Central memory CD4-positive, alpha-beta T cell (primary cell): ENCODE measurements at regions not wholly inside any gene's neighbourhood (a gene's known extent, or its start where the extent isn't known, plus 50 kb on each side); places are given as distances from the start of the nearest gene placed in this dataset.
"Not testable (repeated sequence)": the region's sequence is repeated elsewhere in the genome, so short reads cannot be mapped to it uniquely, and the experiment has no call there.

Experiments used
- DNase-seq: peaks from one replicate; pipeline ENCODE4 v3.0.0; 2022

- not testable (repeated sequence) for DNase-seq
Observed at GRCh38 chr16:18148132-18148531, 188.4 kb downstream of the NPIPA8 start.

DNA sequence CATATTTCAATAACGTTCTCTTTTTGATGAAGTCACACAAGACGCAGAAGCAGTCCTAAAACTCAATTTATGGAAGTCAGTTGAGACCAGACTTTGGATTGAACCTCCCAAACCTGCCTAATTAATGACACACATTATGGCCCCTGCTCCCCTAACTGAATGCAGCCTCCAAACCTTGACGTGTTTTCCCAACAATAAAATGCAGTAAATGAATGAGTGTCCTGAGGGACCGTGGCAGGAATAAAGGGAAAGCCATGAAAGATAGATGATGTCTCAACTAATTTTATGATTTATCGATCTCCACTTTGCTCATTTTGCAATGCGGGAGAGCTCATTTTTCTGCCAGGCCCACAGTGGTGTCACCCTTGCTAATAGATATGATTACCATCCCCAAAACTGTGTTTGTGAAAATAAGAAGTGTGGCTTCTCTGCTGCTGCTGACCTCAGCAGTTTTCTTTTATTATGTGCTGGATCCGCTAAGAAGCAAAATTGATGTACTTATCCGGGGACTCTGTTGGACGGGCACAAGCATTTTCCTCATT is 189.9 kb downstream of the NPIPA8 start:
- DNase-seq, result not testable (repeated sequence)

GRCh38 chr16:18142066-18142465 is 194.5 kb downstream of the NPIPA8 start:
- not testable (repeated sequence) for DNase-seq

DNA sequence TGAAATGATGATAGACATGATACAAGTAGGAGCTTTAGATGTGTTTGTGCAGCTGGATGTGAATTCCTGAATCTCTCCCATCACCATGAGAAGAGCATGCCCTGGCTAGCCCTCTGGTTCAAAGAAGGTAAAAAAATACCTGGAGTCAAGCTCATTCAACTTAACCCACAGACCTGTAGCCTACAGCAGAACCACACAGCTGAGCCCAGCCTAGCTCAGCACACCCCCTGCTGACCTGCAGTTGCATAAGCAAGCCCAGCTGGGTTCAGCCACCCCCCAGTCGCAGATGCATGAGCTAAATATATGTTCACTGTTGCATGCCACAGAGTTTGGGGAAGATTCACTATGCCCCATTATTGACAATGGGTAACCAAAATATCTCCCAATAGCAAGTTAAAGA is 200.2 kb downstream of the NPIPA8 start:
- not testable (repeated sequence) for DNase-seq

GRCh38 chr16:18135024-18135423 is 201.5 kb downstream of the NPIPA8 start:
- DNase-seq, result not testable (repeated sequence)

GRCh38 chr16:18131587-18131986 is 204.9 kb downstream of the NPIPA8 start:
- not testable (repeated sequence) for DNase-seq

- not testable (repeated sequence) for DNase-seq
Observed at GRCh38 chr16:18130478-18131120, 205.9 kb downstream of the NPIPA8 start.

GRCh38 chr16:18127033-18127432 is 209.5 kb downstream of the NPIPA8 start:
- not testable (repeated sequence) for DNase-seq

DNA sequence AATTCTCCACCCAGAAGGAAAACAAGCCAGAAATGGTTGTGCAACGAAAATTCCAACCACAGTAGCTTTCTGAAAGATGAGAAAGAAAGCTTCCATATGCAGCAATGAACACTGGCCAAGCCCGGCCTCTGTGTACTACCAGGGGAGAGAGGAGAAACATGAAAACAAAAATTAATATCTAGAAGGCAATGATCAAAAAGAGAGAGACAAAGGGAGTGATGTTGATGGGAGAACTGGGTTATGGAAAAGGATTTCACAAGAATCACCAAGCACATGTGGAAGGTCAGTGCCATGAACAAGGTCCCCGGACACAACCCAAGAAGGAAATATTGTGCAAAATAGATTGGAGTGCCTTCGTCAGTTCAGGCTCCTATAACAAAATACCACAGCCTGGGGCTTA is 217.4 kb downstream of the NPIPA8 start:
- not testable (repeated sequence) for DNase-seq

DNA sequence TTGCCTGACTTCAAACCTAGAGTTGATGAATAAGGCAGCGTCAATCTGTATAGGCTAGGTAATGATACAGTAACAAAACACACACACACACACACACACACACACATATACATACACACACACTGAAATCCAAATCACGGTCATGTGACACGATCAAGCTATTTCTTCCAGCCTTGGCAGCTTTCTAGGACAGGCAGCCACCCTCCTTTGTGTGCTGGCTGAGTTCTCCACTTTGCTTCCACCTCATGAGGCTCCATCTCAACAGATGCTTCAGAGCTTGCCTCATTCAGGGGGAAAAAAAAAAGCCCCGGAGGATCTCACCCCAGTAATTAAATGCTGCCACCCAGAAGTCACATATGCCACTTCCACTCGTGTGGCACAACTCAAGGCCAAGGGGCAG is 217.9 kb downstream of the NPIPA8 start:
- not testable (repeated sequence) for DNase-seq

DNA sequence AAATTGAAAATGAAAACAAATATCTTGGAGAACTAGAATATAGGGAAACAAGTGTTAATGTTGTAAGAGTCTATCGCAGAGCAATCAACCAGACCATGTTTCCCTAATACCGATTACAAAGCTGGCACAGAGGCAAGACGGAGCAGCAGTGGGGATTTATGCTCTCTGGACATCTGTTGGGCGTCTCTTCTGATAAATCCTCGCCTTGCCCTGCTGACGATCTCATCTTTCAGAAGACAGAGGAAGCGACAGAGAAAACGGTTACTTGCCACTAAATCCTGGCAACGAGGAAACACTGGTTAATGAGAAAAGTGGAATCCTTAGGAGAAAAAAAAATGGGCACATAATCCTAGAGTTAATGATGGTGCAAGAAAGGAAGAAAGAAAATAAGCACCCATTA is 218.5 kb downstream of the NPIPA8 start:
- not testable (repeated sequence) for DNase-seq

GRCh38 chr16:18104412-18104811 is 232.1 kb downstream of the NPIPA8 start:
- not testable (repeated sequence) for DNase-seq

- DNase-seq, result not testable (repeated sequence)
Observed at GRCh38 chr16:18101077-18101476, 235.5 kb downstream of the NPIPA8 start.

DNA sequence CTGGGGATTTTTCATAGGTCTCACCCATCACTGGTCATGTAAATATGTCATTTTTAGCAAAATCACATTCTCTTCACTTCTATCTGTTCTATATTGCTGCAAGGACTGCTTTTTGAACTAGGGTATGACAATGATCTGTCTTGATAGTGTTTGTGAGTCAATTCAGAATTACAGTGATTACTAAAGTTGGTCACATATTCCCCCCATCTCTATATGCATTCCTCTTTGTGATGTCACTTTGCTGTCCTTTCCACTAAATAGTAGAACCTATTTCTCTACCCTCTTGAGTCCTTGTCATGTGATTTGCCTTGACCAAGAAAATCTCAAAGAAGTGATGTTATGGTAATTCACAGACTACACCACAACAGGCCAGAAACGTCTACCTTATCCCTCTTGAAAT is 243.9 kb downstream of the NPIPA8 start:
- not testable (repeated sequence) for DNase-seq

DNA sequence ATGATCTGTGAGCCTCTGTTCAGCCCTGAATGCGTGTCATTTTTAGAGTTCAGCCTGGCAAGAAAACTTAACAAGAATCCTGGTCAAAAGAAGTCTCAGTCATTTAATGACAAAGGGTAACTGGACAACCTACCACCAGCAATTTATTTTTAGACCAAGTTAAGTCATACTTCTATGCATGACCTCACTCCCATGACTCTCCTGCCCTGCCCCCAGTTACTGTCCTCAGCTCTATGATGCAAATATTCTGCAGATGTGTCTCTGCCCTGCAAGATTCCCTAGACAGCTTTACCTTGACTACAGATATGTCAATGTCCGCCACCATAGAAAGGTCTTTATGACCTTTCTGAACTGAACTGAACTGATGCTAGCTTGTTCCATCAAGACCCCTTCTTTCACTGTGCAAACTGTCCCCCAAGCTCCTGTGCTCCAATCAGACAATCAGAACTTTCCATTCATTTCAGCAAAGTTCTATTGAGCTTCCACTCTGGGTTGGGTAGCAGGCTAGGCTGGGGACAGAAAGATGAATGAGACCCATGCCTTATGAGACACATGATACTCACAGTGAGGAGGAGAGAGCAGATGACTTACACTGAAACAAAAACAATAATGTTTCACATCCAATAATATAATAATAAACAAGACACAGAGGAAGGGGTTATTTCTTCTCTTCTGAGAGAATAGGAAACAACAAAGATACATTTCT is 255.7 kb downstream of the NPIPA8 start:
- not testable (repeated sequence) for DNase-seq

DNA sequence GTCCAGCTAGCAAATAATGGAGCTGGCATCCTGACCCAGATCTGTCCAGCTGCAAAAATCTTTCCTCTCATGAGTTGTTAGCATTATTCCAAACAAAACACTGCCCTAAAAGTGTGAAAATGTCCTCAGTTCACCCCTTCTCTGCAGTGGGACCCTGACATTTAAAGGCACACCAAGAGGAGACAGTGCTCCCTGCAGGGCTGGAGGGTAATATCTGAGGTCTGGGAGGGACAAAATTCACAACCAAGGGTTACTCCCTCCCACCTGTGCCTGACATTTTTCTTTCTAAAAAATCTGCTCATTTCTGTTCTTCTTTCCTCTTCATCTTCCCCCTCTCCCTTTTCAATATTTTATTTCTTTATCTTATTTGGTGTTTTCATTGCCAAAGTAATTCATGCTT is 258.6 kb downstream of the NPIPA8 start:
- DNase-seq, result not testable (repeated sequence)

- DNase-seq, result no peak
Observed at GRCh38 chr16:18072161-18072560, 264.4 kb downstream of the NPIPA8 start.

DNA sequence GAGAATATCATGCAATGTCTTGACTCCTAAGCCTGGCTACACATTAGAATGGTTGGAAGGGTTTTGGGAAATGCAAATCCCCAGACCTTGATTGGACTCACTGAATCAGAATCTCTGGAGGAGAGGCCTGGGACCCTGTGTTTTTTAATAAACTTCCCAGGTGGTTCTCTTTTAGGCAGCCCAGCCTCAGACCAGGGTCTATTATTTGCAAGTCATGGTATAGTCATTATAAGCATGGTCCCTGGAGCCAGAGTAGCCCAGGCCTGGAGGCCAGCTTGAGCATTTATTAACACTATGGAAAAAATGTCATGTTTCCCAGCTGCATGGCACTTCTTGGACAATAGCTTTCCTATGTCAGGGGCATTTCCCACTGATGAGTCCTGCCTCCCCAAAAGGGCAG is 266.9 kb downstream of the NPIPA8 start:
- no peak for DNase-seq

DNA sequence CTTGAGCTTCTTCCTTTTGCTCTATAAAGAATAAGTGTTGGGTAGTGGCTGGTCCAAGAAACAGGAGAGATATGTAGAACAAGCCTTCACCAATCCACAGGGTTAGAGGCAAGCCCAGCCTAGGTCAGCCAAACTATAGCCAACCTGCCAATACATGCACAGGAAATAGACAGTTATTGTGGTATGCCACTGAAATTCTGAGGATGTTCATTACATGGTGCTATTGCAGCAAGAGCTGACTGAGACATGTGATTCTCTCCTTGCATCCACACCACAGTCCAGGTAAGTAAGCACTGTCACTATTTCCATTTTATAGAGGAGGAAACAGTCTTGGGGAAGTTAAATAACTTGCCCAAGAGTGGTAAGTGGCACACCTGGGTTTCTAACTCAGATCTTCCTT is 268.1 kb downstream of the NPIPA8 start:
- DNase-seq, result no peak

DNA sequence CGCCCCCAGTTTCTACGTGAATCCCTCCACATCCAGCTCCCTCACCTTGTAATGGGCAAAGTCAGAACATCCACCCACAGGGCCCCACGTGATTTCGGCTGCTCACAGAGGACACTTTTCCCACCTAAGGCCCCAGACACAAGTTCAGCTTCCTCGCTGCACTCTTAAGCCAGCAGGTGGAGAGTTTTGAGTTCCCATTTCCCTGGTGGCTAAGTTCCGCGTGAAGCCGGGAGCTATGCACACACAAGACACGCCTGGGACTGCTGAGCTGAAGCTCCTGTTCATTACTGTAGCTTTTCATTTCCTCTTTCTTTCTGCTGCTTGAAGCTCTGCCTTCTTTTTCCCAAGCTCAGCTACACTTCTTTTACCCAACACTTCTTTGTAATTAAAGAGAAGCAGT is 273.8 kb downstream of the NPIPA8 start:
- DNase-seq, result no peak

DNA sequence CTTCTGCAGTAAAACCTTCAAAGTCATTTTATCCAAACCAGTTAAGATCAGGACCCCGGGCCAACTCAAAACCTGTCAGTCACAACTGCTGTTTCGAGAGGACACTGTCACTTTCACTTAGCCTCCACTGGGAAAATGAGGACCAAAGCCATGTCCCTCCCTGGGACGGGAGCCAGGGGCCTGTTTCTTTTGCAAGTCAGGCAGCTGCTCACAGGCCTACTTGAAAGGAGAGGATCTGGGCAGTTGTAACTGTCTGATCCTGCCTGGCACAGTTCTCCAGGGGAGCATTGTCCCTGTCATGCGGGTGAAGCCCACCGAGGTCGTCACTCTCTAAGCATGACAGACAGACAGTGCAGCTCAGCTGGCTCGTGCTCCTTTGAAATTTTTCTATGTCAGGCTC is 276.2 kb downstream of the NPIPA8 start:
- DNase-seq, result no peak

DNA sequence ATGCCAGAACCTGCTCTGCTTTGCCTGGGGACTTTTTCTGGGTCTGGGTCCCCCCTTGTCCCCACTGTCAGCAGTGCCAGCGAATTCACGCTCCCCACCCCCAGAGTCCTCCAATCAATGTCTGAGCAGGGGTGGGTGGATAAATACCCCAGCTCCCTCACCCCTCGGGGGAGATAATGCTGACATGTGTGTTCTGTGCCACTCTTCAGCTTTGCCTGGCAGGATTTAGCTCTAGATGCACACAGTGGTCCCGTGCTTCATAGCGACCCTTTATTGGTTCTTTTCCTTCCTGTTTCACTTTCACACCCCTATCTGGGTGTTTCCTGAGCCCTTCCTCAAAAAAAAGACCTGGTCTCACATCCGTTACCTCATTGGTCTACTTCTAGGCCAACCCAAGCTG is 277.0 kb downstream of the NPIPA8 start:
- DNase-seq, result no peak

DNA sequence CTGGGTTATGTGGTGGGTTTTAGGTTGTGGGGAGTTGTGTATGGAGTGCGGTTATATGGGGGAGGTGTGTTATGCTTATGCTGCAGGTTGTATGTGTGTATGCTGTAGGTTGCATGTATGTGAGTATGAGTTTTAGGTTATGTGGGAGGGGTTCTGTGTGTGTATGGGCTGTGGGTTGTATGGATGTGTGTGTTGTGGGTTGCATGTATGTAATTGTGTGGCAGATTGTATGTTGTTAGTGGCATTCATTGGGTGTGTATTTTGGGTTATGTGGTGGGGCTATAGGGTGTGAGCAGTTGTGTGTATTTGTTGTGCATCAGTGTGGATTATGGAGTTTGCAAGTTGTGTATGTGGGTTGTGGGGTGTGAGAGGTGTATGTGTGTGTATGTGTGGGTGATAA is 277.4 kb downstream of the NPIPA8 start:
- no peak for DNase-seq

DNA sequence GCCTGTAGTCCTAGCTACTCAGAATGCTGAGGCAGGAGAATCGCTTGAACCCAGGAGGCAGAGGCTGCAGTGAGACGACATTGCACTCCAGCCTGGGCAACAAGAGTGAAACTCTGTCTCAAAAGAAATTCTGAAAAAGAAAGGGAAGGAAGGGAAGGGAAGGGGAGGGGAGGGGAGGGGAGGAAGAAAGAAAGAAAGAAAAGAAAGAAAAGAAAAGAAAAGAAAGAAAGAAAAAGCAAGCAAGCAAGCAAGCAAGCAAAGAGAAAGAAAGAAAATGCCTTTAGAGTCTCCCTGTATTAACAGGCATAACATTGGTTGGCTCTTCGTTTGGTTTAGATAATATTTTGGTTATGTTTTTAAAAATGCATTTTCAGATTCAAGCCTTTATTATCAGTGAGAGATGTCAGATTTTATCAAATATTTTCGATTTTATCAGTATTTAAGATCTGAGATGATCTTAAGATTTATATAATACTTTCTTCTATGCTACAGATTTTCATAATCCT is 281.1 kb downstream of the NPIPA8 start:
- DNase-seq, result no peak
